ENCODE measurements at regions not wholly inside any gene's neighbourhood (a gene's known extent, or its start where the extent isn't known, plus 50 kb on each side); places are given as distances from the start of the nearest gene placed in this dataset.

- TF ChIP-seq CTCF (IDR thresholded peaks at IDR 0.05): no peak
These were observed 193.5 kb upstream of the IRX6 start for GRCh38 chr16:55130456-55130855.

DNA sequence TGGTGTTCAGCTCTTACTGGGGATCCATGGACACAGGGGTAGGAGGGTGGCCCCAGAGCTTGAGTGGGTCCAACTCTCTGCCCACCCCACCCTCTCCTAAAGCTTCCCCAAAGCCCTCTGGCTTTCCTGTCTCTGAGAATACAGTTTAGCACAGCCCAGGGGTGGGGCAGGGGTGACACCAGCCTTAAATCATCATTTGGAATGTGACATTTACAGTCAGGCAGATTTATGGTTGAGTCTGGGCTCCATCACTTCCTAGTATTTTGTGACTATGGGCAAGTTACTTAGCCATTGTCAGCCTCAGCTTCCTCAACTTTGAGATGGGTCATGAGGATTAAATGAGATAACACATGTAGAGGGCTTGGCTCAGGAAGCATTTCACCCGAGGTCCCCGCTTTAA is 193.1 kb upstream of the IRX6 start:
- no peak for TF ChIP-seq CTCF (IDR thresholded peaks at IDR 0.05)

DNA sequence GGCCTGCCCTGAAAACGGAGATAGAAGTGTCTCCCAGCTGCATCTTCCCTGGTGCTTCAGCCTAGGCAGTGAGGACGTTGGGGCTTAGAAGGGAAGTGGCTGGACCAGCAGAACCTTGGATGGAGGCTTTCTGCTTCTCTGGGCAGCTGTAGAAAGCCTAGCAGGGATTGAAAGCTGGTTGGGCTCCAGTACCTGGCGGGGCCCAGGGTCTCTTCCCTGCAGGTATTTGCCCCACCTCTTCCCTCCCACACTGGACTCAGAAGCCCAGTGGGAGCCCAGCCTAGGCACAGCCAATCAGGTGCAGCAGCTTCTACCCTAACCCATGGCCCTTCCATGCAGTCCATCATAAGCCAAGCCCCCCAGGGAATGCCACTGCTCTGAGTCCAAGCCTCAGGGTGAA is 190.3 kb upstream of the IRX6 start:
- no peak for TF ChIP-seq CTCF (IDR thresholded peaks at IDR 0.05)

GRCh38 chr16:55136356-55137150 is 187.4 kb upstream of the IRX6 start:
- TF ChIP-seq CTCF (IDR thresholded peaks at IDR 0.05): no peak

DNA sequence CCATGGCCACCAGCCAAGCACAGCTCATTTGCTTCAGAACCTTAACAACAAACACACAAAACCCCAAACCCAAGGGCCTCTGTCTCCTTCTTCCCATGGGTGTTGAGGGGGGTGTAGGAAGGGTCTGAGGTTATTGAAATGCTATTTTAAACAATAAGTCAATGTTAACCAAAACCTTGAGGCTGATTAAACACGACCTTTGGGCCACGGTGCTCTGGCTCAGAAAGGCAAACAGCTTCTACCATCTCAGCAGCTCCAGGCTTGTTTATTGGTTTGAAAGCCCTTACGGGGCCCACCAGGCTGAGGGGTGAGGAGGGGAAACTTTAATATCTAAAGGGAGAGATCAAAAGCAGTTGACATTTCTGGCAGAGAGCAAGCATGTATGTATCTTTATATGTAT is 185.7 kb upstream of the IRX6 start:
- no peak for TF ChIP-seq CTCF (IDR thresholded peaks at IDR 0.05)

DNA sequence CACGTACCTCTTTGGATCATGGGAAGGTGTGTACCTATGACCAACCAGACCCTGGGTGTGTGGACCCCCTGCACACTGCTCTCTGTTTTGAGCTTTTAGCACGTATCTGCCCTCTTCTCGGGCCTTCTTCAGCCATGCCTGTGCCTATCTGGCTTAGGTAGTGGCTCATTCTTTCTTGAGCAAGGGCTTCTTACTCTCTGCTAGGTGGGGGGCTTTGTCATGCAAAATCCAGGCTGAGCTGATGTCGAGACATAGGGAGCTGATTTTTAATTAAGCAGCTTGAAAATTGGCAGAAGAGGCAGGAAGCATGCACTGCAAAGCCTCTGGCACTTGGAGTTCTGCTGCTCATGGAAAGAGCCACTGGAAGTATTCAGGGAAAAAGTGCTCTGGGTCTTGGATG is 181.6 kb upstream of the IRX6 start:
- TF ChIP-seq CTCF (IDR thresholded peaks at IDR 0.05): no peak

GRCh38 chr16:55144651-55145050 is 179.4 kb upstream of the IRX6 start:
- TF ChIP-seq CTCF (IDR thresholded peaks at IDR 0.05): no peak

Measured in LNCAP (cell line).